HG02798 (cell line): ENCODE measurements at regions not wholly inside any gene's neighbourhood (a gene's known extent, or its start where the extent isn't known, plus 50 kb on each side); places are given as distances from the start of the nearest gene placed in this dataset.

Source experiments
- ATAC-seq: cut with Tn5 transposase; IDR thresholded peaks from one replicate; pipeline ENCODE4 v1.9.1; 2021; ENCODE audit warnings: mild to moderate bottlenecking; ENCODE audit not compliant: unreplicated experiment, poor library complexity

GRCh38 chr6:56299916-56300315, 52.5 kb upstream of the COL21A1 start:
- no peak for ATAC-seq

- ATAC-seq, result no peak
Measured at GRCh38 chr6:56297022-56297989, 49.9 kb upstream of the COL21A1 start.
